NT2/D1 (cell line): ENCODE measurements at regions not wholly inside any gene's neighbourhood (a gene's known extent, or its start where the extent isn't known, plus 50 kb on each side); places are given as distances from the start of the nearest gene placed in this dataset.

Source experiments
- DNase-seq: peaks from one replicate; pipeline ENCODE4 v3.0.0-alpha.2; 2011; ENCODE audit warnings: low read depth, low spot score
- H3K27me3 ChIP-seq: 2 replicates; pipeline ENCODE4 v1.6.0; 2011; ENCODE audit warnings: mild to moderate bottlenecking; ENCODE audit not compliant: insufficient read length, insufficient read depth
- H3K36me3 ChIP-seq: 2 replicates; pipeline ENCODE4 v1.6.1; 2011; ENCODE audit warnings: mild to moderate bottlenecking, low read length, mixed read lengths; ENCODE audit not compliant: insufficient read depth, insufficient read length
- H3K4me1 ChIP-seq: 2 replicates; pipeline ENCODE4 v1.5.1; 2011; ENCODE audit not compliant: insufficient read depth, insufficient read length
- H3K4me3 ChIP-seq: 2 replicates; pipeline ENCODE4 v1.5.1; 2011; ENCODE audit warnings: low read depth; ENCODE audit not compliant: insufficient read length
- H3K9ac ChIP-seq: 2 replicates; pipeline ENCODE4 v1.6.0; 2011; ENCODE audit warnings: low read depth; ENCODE audit not compliant: insufficient read length
- H3K9me3 ChIP-seq: 2 replicates; pipeline ENCODE4 v1.5.1; 2011; ENCODE audit warnings: mild to moderate bottlenecking, low read length; ENCODE audit not compliant: insufficient read depth
- SUZ12 ChIP-seq: IDR thresholded peaks from 2 replicates; pipeline ENCODE4 v1.6.1; 2011; ENCODE audit not compliant: insufficient read length, insufficient read depth; ENCODE audit errors: extremely low read depth
- YY1 ChIP-seq: IDR thresholded peaks from 2 replicates; pipeline ENCODE4 v1.6.1; 2011; ENCODE audit not compliant: insufficient read length, insufficient read depth
- ZNF274 ChIP-seq: IDR thresholded peaks from 2 replicates; pipeline ENCODE4 v1.6.1; 2011; ENCODE audit warnings: mild to moderate bottlenecking, low read depth, low read length

DNA sequence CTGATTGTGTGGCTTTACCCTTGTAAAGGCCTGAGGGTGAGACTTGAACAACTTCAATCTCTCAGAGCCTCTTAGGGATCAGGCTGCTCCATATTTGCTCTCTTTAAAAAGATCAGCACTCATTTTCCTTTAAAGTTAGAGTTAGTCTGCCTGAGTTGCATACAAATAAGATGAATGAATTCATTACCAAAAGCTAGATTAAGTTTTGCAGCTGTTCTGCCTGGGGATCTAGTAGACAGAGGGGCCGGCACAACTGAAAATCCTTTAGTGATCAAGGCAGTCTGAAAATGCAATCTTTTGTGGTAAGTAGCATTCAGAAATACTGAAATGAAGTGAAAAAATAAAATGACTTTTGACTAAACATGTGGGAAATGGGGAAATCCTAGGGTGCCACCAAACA, 264.0 kb downstream of the MAN2A1 start:
- DNase-seq: no peak
- Histone ChIP-seq H3K4me3 (no peak overlapping the region), H3K27me3 (no peaks in the 10 kb centered on the region), H3K4me1 (no peaks in the 10 kb centered on the region), H3K36me3 (no peaks in the 10 kb centered on the region), H3K9ac (no peak overlapping the region), H3K9me3 (no peaks in the 10 kb centered on the region)
- no peak for TF ChIP-seq YY1
- TF ChIP-seq SUZ12: no peak
- TF ChIP-seq ZNF274: no peak

DNA sequence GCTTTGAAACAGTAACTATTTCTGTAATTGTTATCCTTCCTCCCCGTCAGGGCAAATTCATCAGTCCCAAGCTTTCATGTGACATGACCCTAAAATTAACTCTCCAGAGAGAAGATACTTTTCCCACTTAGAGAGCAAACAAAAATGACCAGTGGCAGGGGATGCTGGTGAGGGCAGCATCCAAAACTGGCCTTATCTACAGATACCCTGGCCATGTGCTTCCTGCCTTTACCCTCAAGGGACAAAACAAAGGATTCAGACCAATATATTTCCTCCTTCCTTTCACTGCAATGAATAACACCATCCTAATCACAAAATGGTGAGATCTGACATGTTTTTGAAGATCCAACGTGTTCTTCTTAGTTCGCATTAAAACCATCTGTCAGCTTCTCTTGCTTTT, 267.2 kb downstream of the MAN2A1 start:
- Histone ChIP-seq H3K4me1 (no peaks in the 10 kb centered on the region), H3K9me3 (no peaks in the 10 kb centered on the region), H3K27me3 (no peaks in the 10 kb centered on the region), H3K4me3 (no peak overlapping the region), H3K36me3 (no peaks in the 10 kb centered on the region), H3K9ac (no peak overlapping the region)
- TF ChIP-seq YY1: no peak
- no peak for TF ChIP-seq ZNF274
- TF ChIP-seq SUZ12: no peak
- DNase-seq: no peak

DNA sequence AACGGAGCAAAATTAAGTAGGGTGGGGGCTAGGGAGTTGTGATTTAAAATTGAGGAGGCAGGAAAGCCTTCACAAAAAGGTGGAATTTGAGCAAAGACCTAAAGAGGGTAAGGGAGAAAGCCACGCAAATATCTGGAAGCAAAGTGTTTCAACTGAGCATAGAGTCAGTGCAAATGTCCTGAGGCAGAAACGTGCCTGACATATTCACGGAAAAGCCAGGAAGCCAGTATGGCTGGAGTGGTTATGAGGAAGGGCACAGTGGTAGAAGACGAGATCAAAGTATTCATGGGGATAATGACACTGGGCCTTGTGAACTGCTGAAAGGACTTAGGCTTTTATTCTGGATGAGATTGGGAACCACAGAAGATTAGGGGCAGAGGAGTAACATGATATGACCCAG, 268.4 kb downstream of the MAN2A1 start:
- no peak for DNase-seq
- Histone ChIP-seq H3K4me1 (no peaks in the 10 kb centered on the region), H3K9ac (no peak overlapping the region), H3K27me3 (no peaks in the 10 kb centered on the region), H3K4me3 (no peak overlapping the region), H3K36me3 (no peaks in the 10 kb centered on the region), H3K9me3 (no peaks in the 10 kb centered on the region)
- TF ChIP-seq ZNF274 (no peak), YY1 (no peak), SUZ12 (no peak)

DNA sequence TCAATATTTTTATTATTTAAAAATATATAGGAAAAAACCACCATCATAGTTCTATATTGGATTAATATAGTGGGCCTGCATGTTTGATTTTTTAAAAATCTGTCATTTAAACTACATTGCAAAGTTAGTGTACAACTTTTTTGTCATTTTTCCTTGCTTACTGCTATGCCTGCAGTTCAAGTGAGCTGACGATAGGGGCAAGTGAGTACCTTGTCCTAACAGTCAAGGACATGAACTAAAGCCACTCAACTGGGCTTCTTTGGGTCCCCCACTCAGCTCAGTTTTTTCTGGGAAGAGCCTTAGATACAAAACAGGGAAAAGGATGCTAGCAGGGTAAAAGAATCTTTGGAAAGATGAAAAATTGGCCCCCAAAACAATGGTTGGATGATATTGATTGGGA, 269.9 kb downstream of the MAN2A1 start:
- DNase-seq: no peak
- TF ChIP-seq SUZ12 (no peak), YY1 (no peak), ZNF274 (no peak)
- Histone ChIP-seq H3K27me3 (no peaks in the 10 kb centered on the region), H3K4me3 (no peak overlapping the region), H3K36me3 (no peaks in the 10 kb centered on the region), H3K9ac (no peak overlapping the region), H3K4me1 (no peaks in the 10 kb centered on the region), H3K9me3 (no peaks in the 10 kb centered on the region)

DNA sequence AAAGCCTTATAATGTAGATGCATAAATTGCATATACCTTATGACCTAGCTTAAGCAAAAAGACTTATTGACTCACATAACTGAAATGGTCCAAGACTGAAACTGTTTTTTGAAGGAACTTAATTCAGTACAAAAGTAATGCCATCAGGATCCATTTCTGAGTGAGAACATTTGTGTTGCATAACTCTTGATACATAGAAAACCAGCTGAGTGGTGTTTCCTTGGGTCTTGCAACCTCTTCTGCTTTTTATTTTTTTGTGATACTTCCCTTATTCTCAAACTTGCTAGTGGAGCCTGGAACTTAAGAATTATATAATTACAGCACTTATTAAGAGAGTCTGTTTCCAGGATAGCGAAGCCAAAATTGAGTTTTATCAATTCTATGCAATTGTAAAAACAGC, 272.0 kb downstream of the MAN2A1 start:
- DNase-seq: no peak
- H3K27me3 ChIP-seq: no peaks in the 10 kb centered on the region
- TF ChIP-seq ZNF274 (no peak), YY1 (no peak), SUZ12 (no peak)
- H3K4me1 ChIP-seq: no peaks in the 10 kb centered on the region
- H3K9ac ChIP-seq: no peak overlapping the region
- H3K4me3 ChIP-seq: no peak overlapping the region
- H3K9me3 ChIP-seq: no peaks in the 10 kb centered on the region
- H3K36me3 ChIP-seq: no peaks in the 10 kb centered on the region

DNA sequence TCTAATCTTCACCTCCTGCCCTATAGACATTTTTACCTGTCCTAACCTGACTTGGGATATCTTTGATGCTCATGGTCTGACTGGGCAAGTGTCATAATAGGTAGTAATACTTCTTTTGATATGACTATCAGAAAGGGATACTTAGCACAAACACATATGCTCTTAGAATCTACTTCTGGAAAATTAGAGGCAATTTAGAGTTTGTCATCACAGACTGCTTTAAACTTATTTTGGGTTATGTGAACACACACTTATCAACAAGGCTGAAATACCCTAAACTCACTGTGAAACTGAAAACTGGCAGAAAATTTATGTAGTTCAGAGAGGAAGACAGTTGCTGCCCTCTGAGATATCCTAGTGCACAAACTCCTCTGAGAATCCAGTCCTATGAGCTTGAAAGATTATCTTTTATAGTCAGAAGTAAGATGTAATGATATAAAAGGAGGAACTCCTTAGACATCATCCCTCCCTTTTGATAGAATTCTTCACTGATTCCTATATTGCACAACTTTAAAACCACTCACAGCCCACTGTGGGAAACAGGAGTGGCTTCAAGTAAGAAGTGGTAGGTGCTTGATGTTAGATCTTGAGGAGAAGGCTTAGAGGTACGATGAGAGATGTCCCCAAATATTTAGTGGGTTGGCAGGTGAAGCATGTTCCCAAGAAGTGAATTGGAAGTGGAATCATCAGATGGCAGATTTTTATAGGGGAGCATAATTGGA, 273.3 kb downstream of the MAN2A1 start:
- no peaks in the 10 kb centered on the region for H3K27me3 ChIP-seq
- H3K4me1 ChIP-seq: no peaks in the 10 kb centered on the region
- no peak for DNase-seq
- no peak for TF ChIP-seq SUZ12
- TF ChIP-seq YY1: no peak
- no peak for TF ChIP-seq ZNF274
- no peak overlapping the region for H3K4me3 ChIP-seq
- H3K9ac ChIP-seq: no peak overlapping the region
- H3K36me3 ChIP-seq: no peaks in the 10 kb centered on the region
- H3K9me3 ChIP-seq: no peaks in the 10 kb centered on the region

DNA sequence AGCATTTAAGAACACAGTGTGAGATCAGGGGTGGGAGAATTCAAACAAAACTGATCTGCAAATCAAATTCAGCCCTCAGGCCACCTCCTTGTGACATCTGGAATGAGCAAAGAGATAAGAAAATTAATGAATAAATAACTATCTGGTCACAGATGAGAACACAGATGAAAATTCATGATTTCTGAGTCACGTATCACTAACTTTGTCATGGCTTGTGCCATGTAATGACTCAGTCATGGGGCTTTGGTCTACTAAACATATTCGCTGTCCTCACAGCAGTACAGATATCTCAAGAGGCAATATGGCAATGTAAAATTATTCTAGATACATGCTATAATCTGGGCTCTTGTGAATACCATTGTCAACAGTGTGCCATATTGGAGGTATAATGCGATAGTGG, 274.4 kb downstream of the MAN2A1 start:
- Histone ChIP-seq H3K36me3 (no peaks in the 10 kb centered on the region), H3K9ac (no peak overlapping the region), H3K4me3 (no peak overlapping the region), H3K4me1 (no peaks in the 10 kb centered on the region), H3K27me3 (no peaks in the 10 kb centered on the region), H3K9me3 (no peaks in the 10 kb centered on the region)
- DNase-seq: no peak
- TF ChIP-seq SUZ12: no peak
- TF ChIP-seq ZNF274: no peak
- no peak for TF ChIP-seq YY1

DNA sequence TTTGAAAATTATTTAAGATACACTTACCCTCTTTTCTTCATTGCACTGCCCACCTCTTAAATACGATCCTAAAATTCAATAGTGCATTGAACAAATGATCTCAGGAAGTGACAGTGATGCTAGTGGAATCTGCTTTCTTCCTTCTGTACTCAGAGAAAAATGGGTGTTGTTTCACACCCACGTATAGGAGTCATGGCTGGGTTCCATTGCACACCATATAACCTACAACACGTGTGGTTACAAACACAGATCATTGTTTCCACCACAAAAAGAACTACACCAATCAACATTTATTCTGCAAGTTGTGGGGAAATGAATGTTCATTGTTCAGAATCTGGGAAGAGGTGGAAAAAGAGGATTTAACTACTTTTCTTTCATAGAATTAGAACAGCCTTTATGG, 275.9 kb downstream of the MAN2A1 start:
- no peaks in the 10 kb centered on the region for H3K36me3 ChIP-seq
- no peak for DNase-seq
- H3K4me3 ChIP-seq: no peak overlapping the region
- H3K9ac ChIP-seq: no peak overlapping the region
- no peaks in the 10 kb centered on the region for H3K9me3 ChIP-seq
- no peaks in the 10 kb centered on the region for H3K27me3 ChIP-seq
- H3K4me1 ChIP-seq: no peaks in the 10 kb centered on the region
- TF ChIP-seq YY1 (no peak), ZNF274 (no peak), SUZ12 (no peak)
